ENCODE measurements at regions not wholly inside any gene's neighbourhood (a gene's known extent, or its start where the extent isn't known, plus 50 kb on each side); places are given as distances from the start of the nearest gene placed in this dataset.

GRCh38 chr3:72434296-72434695 lies 413.9 kb downstream of the SHQ1 start:
- no peak overlapping the region for H2AFZ ChIP-seq (ENCODE audit: low read depth, low read length, severe bottlenecking)

GRCh38 chr3:72432246-72432645 lies 416.0 kb downstream of the SHQ1 start:
- Histone ChIP-seq H3K36me3 (ENCODE audit: low read length) (no peaks in the 10 kb centered on the region), H3K9me3 (ENCODE audit: insufficient read depth, low read length) (no peaks in the 10 kb centered on the region), H3K4me2 (ENCODE audit: low read depth, low read length, poor library complexity, severe bottlenecking) (no peak overlapping the region), H4K20me1 (ENCODE audit: low read depth, low read length) (peaks cover 69% of the 10 kb centered on the region), H3K4me3 (ENCODE audit: insufficient read depth, low read length, poor library complexity, severe bottlenecking) (no peak overlapping the region), H3F3A (ENCODE audit: insufficient read depth) (no peaks in the 10 kb centered on the region), H3K9me2 (replicated peaks; ENCODE audit: insufficient read depth, low read length) (no peaks in the 10 kb centered on the region), H3K27me3 (ENCODE audit: low read length) (no peaks in the 10 kb centered on the region), H2AFZ (ENCODE audit: low read depth, low read length, severe bottlenecking) (no peak overlapping the region), H3K79me2 (ENCODE audit: insufficient read depth, low read length) (peaks cover 40% of the 10 kb centered on the region), H3K9ac (ENCODE audit: low read length) (no peak overlapping the region), H3K27ac (ENCODE audit: low read depth, low read length) (no peak overlapping the region)
- TF ChIP-seq CTCF (IDR thresholded peaks at IDR 0.05; ENCODE audit: insufficient read depth, low read length, poor library complexity, severe bottlenecking) (no peak), EZH2phosphoT487 (conservative IDR thresholded peaks at IDR 0.05; ENCODE audit: low read length) (no peak)

More at GRCh38 chr3:72434296-72434695, 413.9 kb downstream of the SHQ1 start:
- Histone ChIP-seq H3K4me3 (ENCODE audit: insufficient read depth, low read length, poor library complexity, severe bottlenecking) (no peak overlapping the region), H3K9me2 (replicated peaks; ENCODE audit: insufficient read depth, low read length) (no peaks in the 10 kb centered on the region), H3K27ac (ENCODE audit: low read depth, low read length) (no peak overlapping the region), H3K36me3 (ENCODE audit: low read length) (no peaks in the 10 kb centered on the region; the same call in 1 of the 2 replicates), H3K9ac (ENCODE audit: low read length) (no peak overlapping the region), H3K27me3 (ENCODE audit: low read length) (no peaks in the 10 kb centered on the region), H3F3A (ENCODE audit: insufficient read depth) (no peaks in the 10 kb centered on the region), H3K79me2 (ENCODE audit: insufficient read depth, low read length) (peaks cover 38% of the 10 kb centered on the region; the same call in 1 of the 2 replicates), H3K9me3 (ENCODE audit: insufficient read depth, low read length) (no peaks in the 10 kb centered on the region), H3K4me2 (ENCODE audit: low read depth, low read length, poor library complexity, severe bottlenecking) (no peak overlapping the region), H4K20me1 (ENCODE audit: low read depth, low read length) (peaks cover 67% of the 10 kb centered on the region)
- TF ChIP-seq CTCF (IDR thresholded peaks at IDR 0.05; ENCODE audit: insufficient read depth, low read length, poor library complexity, severe bottlenecking) (no peak), EZH2phosphoT487 (conservative IDR thresholded peaks at IDR 0.05; ENCODE audit: low read length) (no peak)

- H3K9me3 ChIP-seq (ENCODE audit: insufficient read depth, low read length) = no peaks in the 10 kb centered on the region
- no peaks in the 10 kb centered on the region for H3K27me3 ChIP-seq (ENCODE audit: low read length)
- no peaks in the 10 kb centered on the region for H3K9me2 ChIP-seq (replicated peaks; ENCODE audit: insufficient read depth, low read length)
- H3K4me3 ChIP-seq (ENCODE audit: insufficient read depth, low read length, poor library complexity, severe bottlenecking) = no peak overlapping the region
- no peak overlapping the region for H2AFZ ChIP-seq (ENCODE audit: low read depth, low read length, severe bottlenecking)
- H3K36me3 ChIP-seq (ENCODE audit: low read length) = no peaks in the 10 kb centered on the region
- H3K27ac ChIP-seq (ENCODE audit: low read depth, low read length) = no peak overlapping the region
- H3K4me2 ChIP-seq (ENCODE audit: low read depth, low read length, poor library complexity, severe bottlenecking) = no peak overlapping the region
- no peak overlapping the region for H3K9ac ChIP-seq (ENCODE audit: low read length)
- H4K20me1 ChIP-seq (ENCODE audit: low read depth, low read length) = peaks cover 84% of the 10 kb centered on the region
- TF ChIP-seq CTCF (IDR thresholded peaks at IDR 0.05; ENCODE audit: insufficient read depth, low read length, poor library complexity, severe bottlenecking) (no peak), EZH2phosphoT487 (conservative IDR thresholded peaks at IDR 0.05; ENCODE audit: low read length) (no peak)
- H3F3A ChIP-seq (ENCODE audit: insufficient read depth) = no peaks in the 10 kb centered on the region
- H3K79me2 ChIP-seq (ENCODE audit: insufficient read depth, low read length) = peaks cover 42% of the 10 kb centered on the region
These were observed 418.5 kb downstream of the SHQ1 start for GRCh38 chr3:72429589-72430353.

Data from SU-DHL-6 (cell line).